Left cardiac atrium (tissue), 4 donors: ENCODE measurements at regions not wholly inside any gene's neighbourhood (a gene's known extent, or its start where the extent isn't known, plus 50 kb on each side); places are given as distances from the start of the nearest gene placed in this dataset.
"Not testable (repeated sequence)": the region's sequence is repeated elsewhere in the genome, so short reads cannot be mapped to it uniquely, and the experiment has no call there.

Source experiments
- ATAC-seq, 2 donors: fragments of 200-7000 bp; cut with Tn5 transposase; one replicate each; pipeline ENCODE4 v1.9.1; 2020; ENCODE audit warnings: mild to moderate bottlenecking in 2 of 2, moderate library complexity in 2 of 2
- DNase-seq: peaks from one replicate; pipeline ENCODE4 v3.0.0-alpha.2; 2020
- intact Hi-C, 2 donors: fragments of 100-400 bp; cut with DNase I; formaldehyde crosslinking; loops; one replicate each; pipeline versions ENCODE4 v1.14.1 to v1.15.1; 2022 to 2023
- donor health status: DM: no; HTN: yes; CAD: no.
- donor health status: DM: no; HTN: yes; CAD: no; lungs with severe emphysema.
- donor health status: DM: yes; HTN: yes; CAD: no.
- donor health status: Dilated cardiomyopathy.

DNA sequence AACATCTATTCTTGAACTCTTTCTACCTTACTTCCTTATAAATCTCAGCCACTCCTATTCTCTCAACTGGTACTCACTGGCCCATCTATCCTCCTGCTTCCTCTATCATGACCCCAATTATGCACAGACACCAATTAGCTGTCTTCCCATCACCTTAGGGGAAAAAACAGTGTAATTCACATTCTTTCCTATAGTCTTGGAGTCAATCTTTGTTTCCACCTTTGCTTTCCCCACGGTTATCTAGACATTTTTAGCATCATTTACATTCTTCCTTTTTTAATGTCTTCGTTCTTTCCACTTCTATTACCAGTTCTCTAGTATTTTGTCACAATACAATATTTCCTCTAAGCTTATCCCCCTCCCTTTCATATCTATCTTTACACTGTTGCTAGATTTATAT lies 449.4 kb downstream of the TMEM38B start:
- intact Hi-C loops = no loop called here
- ATAC-seq (no peak), DNase-seq (no peak)

DNA sequence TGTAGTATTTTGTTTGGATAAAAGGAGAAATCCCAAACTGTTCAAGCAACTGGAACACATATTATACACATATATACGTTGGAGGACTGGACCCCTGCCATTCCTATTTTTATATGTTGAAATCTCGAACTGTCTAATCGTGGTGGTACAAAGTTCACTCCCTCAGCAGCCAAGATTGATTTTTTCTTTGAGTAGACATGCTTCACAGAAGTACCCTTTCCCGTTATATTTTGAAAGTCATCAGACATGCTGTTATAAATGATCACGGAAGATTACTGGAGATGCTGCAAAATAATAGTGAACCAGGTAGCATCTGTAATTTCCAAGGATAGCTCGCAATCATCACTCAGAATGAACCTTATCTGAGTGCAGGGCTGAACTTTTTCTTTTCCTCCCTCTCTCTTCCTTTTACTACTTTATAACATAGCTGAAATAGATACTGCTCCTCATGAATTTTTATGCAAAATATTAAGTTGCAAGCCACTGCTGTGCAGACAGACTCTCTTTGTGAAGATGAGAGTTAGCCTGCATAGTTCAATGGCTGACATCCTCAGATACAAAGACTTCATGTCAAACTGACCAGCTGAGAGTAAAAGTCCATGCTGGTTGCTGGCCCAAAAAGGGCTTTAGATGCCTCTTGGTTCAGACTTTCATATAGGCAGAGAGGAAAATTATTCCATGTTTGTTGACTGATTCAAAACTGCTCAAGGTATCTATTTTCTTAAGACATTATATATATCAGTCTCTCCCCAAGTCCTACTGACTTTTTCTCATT lies 451.9 kb downstream of the TMEM38B start:
- no peak for DNase-seq
- no peak for ATAC-seq
- intact Hi-C loops = no loop called here

DNA sequence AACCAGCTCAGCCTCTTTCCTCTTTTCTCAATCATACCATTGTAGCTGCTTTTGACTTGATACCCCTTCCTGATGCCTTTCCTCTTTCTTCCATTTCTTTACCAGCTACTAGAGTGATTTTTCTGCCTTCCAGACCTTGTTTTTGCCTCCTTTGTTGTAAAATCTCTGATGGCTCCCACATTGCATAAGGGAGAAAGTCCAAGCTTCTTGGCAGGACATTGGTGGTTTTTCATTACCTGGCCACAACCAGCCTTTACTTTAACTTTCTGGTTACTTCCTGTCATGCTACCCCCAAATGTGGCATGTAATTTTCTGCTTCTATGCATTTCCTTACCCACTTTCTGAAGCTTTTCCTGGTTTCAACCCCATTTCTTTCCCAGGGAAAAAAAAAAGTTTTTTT lies 452.5 kb downstream of the TMEM38B start:
- intact Hi-C loops = no loop called here
- ATAC-seq (no peak), DNase-seq (no peak)

- no peak for ATAC-seq
- DNase-seq = no peak
- intact Hi-C loops = no loop called here
These were observed 455.6 kb downstream of the TMEM38B start for GRCh38 chr9:106149956-106150355.

DNA sequence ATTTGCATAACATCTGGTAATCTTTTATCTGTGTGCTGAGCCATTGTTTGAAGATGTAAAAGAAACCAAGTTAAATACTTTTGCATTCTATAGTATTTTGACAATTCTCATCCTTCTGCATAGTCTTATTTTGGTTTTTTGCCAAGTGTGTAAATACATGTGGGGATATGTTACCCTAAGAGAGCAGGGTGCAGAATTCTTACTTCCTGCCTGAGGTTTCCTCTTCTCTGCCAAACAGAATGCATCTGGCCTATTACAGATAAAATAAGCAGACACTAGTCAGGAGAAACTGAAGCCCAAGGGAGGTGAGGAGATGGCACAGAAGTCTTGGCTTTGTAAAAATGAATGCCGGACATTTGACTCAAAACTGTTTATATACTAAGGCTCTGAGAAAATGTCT lies 462.1 kb downstream of the TMEM38B start:
- DNase-seq (no peak), ATAC-seq (no peak)
- intact Hi-C loops = no loop called here

- intact Hi-C loops = no loop called here
- no peak for DNase-seq
- no peak for ATAC-seq
These were observed 477.9 kb downstream of the TMEM38B start for GRCh38 chr9:106172265-106172664.

DNA sequence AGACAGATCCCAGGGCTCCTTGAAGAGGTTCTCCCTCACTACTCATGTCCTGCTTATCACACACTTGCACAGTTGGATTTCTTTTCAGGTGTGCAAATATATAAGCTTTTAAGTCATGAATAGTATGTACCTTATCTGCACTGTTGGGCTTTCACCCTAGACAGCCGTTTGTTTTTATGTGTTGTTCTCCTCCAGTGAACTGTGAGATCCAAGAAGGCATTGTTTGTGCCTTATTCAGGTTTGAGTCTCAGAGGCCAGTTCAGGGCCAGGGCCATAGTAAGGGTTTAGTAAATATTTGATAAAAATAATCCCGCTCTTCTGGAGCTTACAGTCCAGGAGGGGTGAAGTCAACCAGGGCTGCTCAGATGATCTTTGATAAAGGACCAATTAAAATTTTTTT lies 480.0 kb downstream of the TMEM38B start:
- intact Hi-C loops = no loop called here
- ATAC-seq (no peak), DNase-seq (no peak)

DNA sequence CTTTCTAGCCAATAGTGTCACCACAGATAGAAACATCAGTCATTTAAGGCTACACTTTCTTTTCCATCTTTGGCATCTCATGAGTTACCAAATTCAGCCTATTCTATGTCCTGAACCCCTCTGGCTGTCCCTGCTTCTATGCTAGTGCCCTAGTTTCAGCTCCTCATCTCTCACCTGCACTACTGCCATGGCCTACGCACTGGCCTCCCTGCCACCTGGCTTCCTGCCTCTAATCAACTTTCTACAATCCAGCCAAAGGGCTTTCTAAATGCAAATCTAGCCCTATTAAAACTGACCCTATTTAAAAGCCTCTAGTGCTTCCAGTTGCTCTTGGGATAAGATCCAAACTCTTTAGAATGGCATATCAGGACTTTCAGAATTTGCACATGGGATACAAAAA lies 482.9 kb downstream of the TMEM38B start:
- DNase-seq = no peak
- intact Hi-C loops = no loop called here
- ATAC-seq = no peak

DNA sequence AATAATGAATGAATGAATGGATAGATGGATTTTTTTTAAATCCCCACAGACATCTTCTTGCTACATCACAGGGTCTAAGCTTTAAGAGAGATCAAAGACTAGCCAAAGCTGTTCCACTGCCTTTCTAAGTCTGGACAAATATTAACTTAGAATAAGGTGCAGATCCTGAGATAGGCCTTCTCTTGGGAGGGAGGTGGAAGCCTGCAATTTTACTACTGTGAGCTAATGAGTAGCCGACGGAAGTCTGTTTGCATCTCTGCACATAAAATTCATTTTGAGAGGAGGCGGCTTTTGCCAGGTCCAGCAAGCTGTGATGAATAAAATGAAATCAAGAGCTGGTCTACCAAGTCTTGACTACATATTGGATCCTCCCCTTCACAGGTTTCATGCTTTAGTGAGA lies 484.9 kb downstream of the TMEM38B start:
- intact Hi-C loops = no loop called here
- no peak for ATAC-seq

GRCh38 chr9:106203815-106204516 lies 509.6 kb downstream of the TMEM38B start:
- intact Hi-C loops, ATAC-seq, DNase-seq: not testable (repeated sequence)

More for the DNA sequence above, 484.9 kb downstream of the TMEM38B start:
- DNase-seq = no peak

GRCh38 chr9:106207298-106207697 lies 513.0 kb downstream of the TMEM38B start:
- no peak for ATAC-seq
- intact Hi-C loops = no loop called here
- DNase-seq = no peak

GRCh38 chr9:106218427-106218826 lies 524.1 kb downstream of the TMEM38B start:
- intact Hi-C loops = no loop called here
- ATAC-seq = no peak
- DNase-seq = no peak

DNA sequence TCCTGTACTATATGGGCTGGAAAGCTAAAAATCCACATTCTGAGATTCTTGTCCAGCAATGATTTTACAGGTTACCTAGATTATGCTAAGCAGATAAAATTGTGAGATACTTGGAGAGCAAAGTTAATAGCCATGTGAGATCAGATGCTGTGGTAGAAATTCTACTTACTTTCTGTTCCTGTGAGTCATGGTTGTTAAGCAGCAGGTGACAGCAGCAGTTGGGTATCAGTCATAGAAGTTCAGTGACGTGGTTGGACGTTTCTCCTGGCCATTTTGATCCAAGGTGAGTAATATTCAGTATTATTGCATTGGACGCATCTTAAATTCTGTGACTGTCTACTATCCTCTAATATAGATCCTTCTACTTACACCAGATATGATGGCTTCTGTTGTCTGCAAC lies 524.5 kb downstream of the TMEM38B start:
- intact Hi-C loops = no loop called here
- ATAC-seq (no peak), DNase-seq (no peak)

DNA sequence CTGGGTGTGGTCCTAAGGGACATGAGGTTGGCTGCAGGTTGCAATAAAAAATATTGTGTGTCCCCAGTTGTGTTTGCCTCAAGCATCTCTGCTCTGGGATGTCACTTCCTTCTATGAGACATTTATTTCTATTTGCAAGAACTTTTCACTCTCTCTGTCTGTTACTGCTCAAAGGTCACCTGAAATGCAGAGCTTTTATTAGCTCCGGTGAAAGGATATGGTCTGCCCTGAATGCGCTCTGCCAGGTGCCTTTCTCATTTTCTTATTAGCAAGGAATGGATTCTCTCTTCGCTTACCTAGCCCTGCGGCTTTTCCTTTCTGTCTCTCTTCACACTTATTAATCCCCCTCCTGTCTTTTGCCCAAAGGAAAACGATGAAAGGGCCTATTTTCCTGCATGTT lies 526.1 kb downstream of the TMEM38B start:
- intact Hi-C loops = no loop called here
- ATAC-seq (no peak), DNase-seq (no peak)

GRCh38 chr9:106228861-106229260 lies 534.5 kb downstream of the TMEM38B start:
- DNase-seq = peak; percentile 32
- intact Hi-C loops = no loop called here
- ATAC-seq = peak; percentile 66 to 93

- intact Hi-C loops = no loop called here
- DNase-seq (no peak), ATAC-seq (no peak)
These were observed 538.8 kb downstream of the TMEM38B start for GRCh38 chr9:106233116-106233515.

DNA sequence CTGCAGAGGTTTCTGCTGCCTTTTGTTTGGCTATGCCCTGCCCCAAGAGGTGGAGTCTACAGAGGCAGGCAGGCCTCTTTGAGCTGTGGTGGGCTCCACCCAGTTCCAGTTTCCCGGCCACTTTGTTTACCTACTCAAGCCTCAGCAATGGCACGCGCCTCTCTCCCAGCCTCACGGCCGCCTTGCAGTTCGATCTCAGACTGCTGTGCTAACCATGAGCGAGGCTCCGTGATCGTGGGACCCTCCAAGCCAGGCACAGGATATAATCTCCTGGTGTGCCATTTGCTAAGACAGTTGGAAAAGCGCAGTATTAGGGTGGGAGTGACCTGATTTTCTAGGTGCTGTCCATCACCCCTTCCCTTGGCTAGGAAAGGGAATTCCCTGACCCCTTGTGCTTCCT lies 566.6 kb downstream of the TMEM38B start:
- intact Hi-C loops, ATAC-seq, DNase-seq: not testable (repeated sequence)

- ATAC-seq = no peak
- DNase-seq = no peak
- intact Hi-C loops = no loop called here
These were observed 583.6 kb downstream of the TMEM38B start for GRCh38 chr9:106277966-106278365.

DNA sequence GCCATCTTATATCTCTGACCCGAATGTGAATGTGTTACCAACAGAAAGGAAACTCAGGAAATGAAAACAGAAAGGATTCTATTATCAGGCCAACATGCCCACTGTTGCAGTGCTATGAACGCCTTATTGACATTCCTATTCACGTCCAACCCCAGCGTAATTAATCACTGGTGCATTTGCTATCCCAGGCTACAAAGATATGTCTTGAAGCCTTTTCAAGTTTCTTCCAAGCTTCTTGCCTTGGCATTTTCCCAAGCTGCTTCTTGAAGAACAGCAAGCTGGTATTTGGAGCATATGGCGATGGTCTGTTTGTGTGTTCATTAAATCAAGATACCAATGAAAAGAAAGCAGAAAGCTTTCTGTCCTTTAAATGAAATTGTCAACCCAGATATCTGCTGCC lies 579.2 kb upstream of the ZNF462 start:
- ATAC-seq (no peak), DNase-seq (no peak)
- intact Hi-C loops = no loop called here

- DNase-seq (no peak), ATAC-seq (no peak)
- intact Hi-C loops = no loop called here
These were observed 578.7 kb upstream of the ZNF462 start for GRCh38 chr9:106284296-106284695.

- ATAC-seq (no peak), DNase-seq (no peak)
- intact Hi-C loops = no loop called here
These were observed 576.7 kb upstream of the ZNF462 start for GRCh38 chr9:106286249-106286648.
